HepG2 (cell line): ENCODE measurements at regions not wholly inside any gene's neighbourhood (a gene's known extent, or its start where the extent isn't known, plus 50 kb on each side); places are given as distances from the start of the nearest gene placed in this dataset.

ENCODE experiments used
- ATAC-seq: fragments of 200-7000 bp; cut with Tn5 transposase; 3 replicates; pipeline ENCODE4 v1.9.1; 2020; ENCODE audit warnings: mild to moderate bottlenecking, moderate library complexity
- BruUV-seq: library from RNA; stranded (reverse); fragments of 400-500 nt; replicated peaks from 2 replicates; lab custom pipeline; 2021; lab: Mats Ljungman, UMichigan
- CTCF ChIA-PET: fragments of 300-600 bp; formaldehyde crosslinking; extraction: SDS; loops from one replicate; lab custom pipeline; 2021; ENCODE audit warnings: low total read pairs, inconsistent platforms, low intra/inter-chr PET ratio; lab: Yijun Ruan, JAX
- POLR2A ChIA-PET: fragments of 350-600 bp; sonication (Branson Sonifier 250); formaldehyde crosslinking; loops from one replicate; lab custom pipeline; 2020; ENCODE audit warnings: antibody characterized with exemption, inconsistent platforms; lab: Yijun Ruan, JAX
- DNase-seq: peaks from one replicate; pipeline ENCODE4 v3.0.0-alpha.2; 2015; ENCODE audit warnings: low spot score
- FAIRE-seq: peaks from 3 replicates; lab custom pipeline; 2011; peaks lifted over from hg19 to GRCh38; lab: Jason Lieb, UNC
- H2AFZ ChIP-seq: one replicate; pipeline ENCODE4 v1.6.1; 2011; ENCODE audit warnings: low read length, inconsistent platforms
- H3K27ac ChIP-seq: fragments of 300-600 bp; 3 replicates; pipeline ENCODE4 v1.8.0; 2011; ENCODE audit warnings: mixed run types, mild to moderate bottlenecking, mixed read lengths, low read length, inconsistent platforms; ENCODE audit not compliant: insufficient read depth; ENCODE audit errors: extremely low read length
- H3K27me3 ChIP-seq, 2 experiments: fragments of 200-600 bp in 1 of 2; 2 replicates in 1 of 2; 3 replicates in 1 of 2; pipeline versions ENCODE4 v1.6.0 to v1.8.0; 2011; ENCODE audit warnings: low read length in 2 of 2, mild to moderate bottlenecking in 2 of 2, moderate library complexity in 2 of 2, inconsistent platforms in 1 of 2; ENCODE audit not compliant: insufficient read depth in 2 of 2, control insufficient read depth in 1 of 2
- H3K36me3 ChIP-seq, 2 experiments: fragments of 200-600 bp in 1 of 2; replicated peaks in 1 of 2; 2 replicates in 1 of 2; 3 replicates in 1 of 2; pipeline versions ENCODE4 v1.5.1 to v1.8.0; 2011; ENCODE audit warnings: low read length in 2 of 2, inconsistent platforms in 1 of 2; ENCODE audit not compliant: insufficient read depth in 2 of 2, control insufficient read depth in 1 of 2
- H3K4me1 ChIP-seq: 2 replicates; pipeline ENCODE4 v1.5.1; 2012; ENCODE audit warnings: low read length, inconsistent platforms; ENCODE audit not compliant: insufficient read depth
- H3K4me2 ChIP-seq: 2 replicates; pipeline ENCODE4 v1.6.0; 2011; ENCODE audit warnings: low read depth, low read length, inconsistent platforms
- H3K4me3 ChIP-seq, 3 experiments: fragments of 200-600 bp in 1 of 3; sonication (generic), shearing (Covaris generic) in 1 of 3; replicated peaks in 1 of 3; 2 replicates each; pipeline ENCODE4 v1.5.1; 2011 to 2016; ENCODE audit warnings: low read length in 3 of 3, inconsistent platforms in 2 of 3, low read depth in 2 of 3, mild to moderate bottlenecking in 2 of 3, control low read depth in 1 of 3, mixed read lengths in 1 of 3; ENCODE audit not compliant: insufficient read depth in 1 of 3
- H3K79me2 ChIP-seq: one replicate; pipeline ENCODE4 v1.6.1; 2011; ENCODE audit warnings: low read length, inconsistent platforms; ENCODE audit not compliant: insufficient read depth
- H3K9ac ChIP-seq: 2 replicates; pipeline ENCODE4 v1.6.0; 2011; ENCODE audit warnings: mild to moderate bottlenecking, low read depth, low read length, inconsistent platforms; ENCODE audit not compliant: insufficient read depth
- H3K9me3 ChIP-seq: 2 replicates; pipeline ENCODE4 v1.5.1; 2012; ENCODE audit warnings: mild to moderate bottlenecking, low read length
- H4K20me1 ChIP-seq: 2 replicates; pipeline ENCODE4 v1.6.0; 2011; ENCODE audit warnings: inconsistent platforms, mild to moderate bottlenecking, low read length, moderate library complexity; ENCODE audit not compliant: insufficient read depth
- FOXC1 ChIP-seq: sonication (generic); formaldehyde crosslinking; IDR thresholded peaks from 2 replicates; pipeline ENCODE4 v1.8.0; 2022; ENCODE audit warnings: mild to moderate bottlenecking, missing genetic modification reagents, borderline replicate concordance
- KDM4B ChIP-seq: sonication (generic); formaldehyde crosslinking; IDR thresholded peaks from 2 replicates; pipeline ENCODE4 v1.4.0; 2020; ENCODE audit warnings: missing genetic modification reagents
- REL ChIP-seq: sonication (generic); formaldehyde crosslinking; conservative IDR thresholded peaks from 2 replicates; pipeline ENCODE4 v1.8.0; 2022; ENCODE audit warnings: mild to moderate bottlenecking, missing genetic modification reagents, moderate library complexity
- ZNF556 ChIP-seq: sonication (generic); formaldehyde crosslinking; IDR thresholded peaks from 2 replicates; pipeline ENCODE4 v1.4.0; 2020; ENCODE audit warnings: mild to moderate bottlenecking, missing genetic modification reagents, borderline replicate concordance
- ZNF605 ChIP-seq: sonication (generic); formaldehyde crosslinking; IDR thresholded peaks from 2 replicates; pipeline ENCODE4 v1.8.0; 2022; ENCODE audit warnings: mild to moderate bottlenecking, missing genetic modification reagents
- WGBS: methylation state at CpG from one replicate; pipeline ENCODE4 v1.1.6; 2017; ENCODE audit warnings: low lambda C conversion rate; 5-methylcytosine and 5-hydroxymethylcytosine counted together
- in situ Hi-C: cut with HindIII; loops from 2 replicates; pipeline ENCODE4 v1.10.0; 2017; ENCODE audit warnings: low pct_unique_long_range_greater_than_20kb; ENCODE audit not compliant: extremely low pct_ligation_motif_present
- intact Hi-C: fragments of 100-400 bp; cut with micrococcal nuclease; formaldehyde crosslinking; loops from one replicate; pipeline ENCODE4 v1.10.0; 2022; ENCODE audit not compliant: unreplicated experiment
- TF ChIP-seq, protein P1 (sequence below): IDR thresholded peaks from 2 replicates; pipeline ENCODE4 v1.4.0; 2020; ENCODE audit warnings: mild to moderate bottlenecking, missing genetic modification reagents
- TF ChIP-seq, protein P2 (sequence below): sonication (generic); formaldehyde crosslinking; IDR thresholded peaks from 2 replicates; pipeline ENCODE4 v1.4.0; 2020; ENCODE audit warnings: mild to moderate bottlenecking, missing genetic modification reagents

DNA sequence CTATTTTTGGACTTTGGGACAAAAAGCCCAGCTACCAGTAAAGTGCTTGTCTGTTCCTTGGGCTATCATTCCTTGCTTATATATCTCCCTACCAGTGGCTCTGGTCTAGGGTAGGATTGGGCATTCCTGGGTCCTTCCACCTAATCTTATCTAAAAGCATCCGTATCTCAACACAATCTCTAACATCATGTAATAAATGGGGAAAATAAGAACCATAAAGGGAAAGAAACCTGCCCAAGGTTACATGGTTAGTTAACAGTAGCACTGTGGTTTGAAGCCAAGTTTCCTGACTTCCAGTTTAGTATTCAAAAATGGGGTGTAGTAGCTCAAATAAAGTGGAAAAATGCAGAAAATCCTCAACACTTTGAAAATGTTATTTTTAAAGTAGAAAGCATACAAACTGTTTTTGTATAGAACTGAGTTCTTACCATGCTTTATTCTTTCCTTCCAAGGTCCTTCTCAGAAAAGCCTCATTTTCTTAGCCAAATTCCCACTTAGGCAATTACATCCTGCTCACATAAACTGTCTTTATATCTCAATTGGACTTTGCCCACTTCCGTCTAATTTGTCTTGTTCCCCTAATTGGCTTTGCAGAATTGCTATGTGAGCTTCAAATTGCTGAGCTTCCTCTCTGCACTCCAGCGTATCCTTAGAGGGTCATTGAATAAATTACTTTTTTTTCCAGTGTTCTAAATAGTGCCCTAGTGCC, 273.1 kb upstream of the UBE2E3 start:
- BruUV-seq = no TSS peak
- Histone ChIP-seq H4K20me1 (no peaks in the 10 kb centered on the region), H3K4me2 (no peak overlapping the region), H3K4me3 (no peak overlapping the region), H3K4me1 (no peaks in the 10 kb centered on the region), H3K9me3 (0 out of 2 replicates have a peak, but pooled peaks cover 3% of the 10 kb centered on the region), H3K27me3 (no peaks in the 10 kb centered on the region), H2AFZ (no peak overlapping the region), H3K9ac (no peak overlapping the region), H3K79me2 (no peaks in the 10 kb centered on the region), H3K36me3 (no peaks in the 10 kb centered on the region), H3K27ac (no peak overlapping the region)
- CTCF ChIA-PET = no interaction called here
- WGBS = 9% methylated on average over 3 of the region's 3 CpGs
- intact Hi-C loops = no loop called here
- no peak for DNase-seq
- POLR2A ChIA-PET = no interaction called here
- no peak for FAIRE-seq
- in situ Hi-C loops = no loop called here
- ATAC-seq = no peak
- TF ChIP-seq KDM4B (CRISPR knock-in tag) (no peak), FOXC1 (CRISPR knock-in tag) (no peak), ZNF605 (CRISPR knock-in tag) (no peak), ZNF556 (CRISPR knock-in tag) (no peak), REL (no peak)
- TF ChIP-seq, protein P1, sequence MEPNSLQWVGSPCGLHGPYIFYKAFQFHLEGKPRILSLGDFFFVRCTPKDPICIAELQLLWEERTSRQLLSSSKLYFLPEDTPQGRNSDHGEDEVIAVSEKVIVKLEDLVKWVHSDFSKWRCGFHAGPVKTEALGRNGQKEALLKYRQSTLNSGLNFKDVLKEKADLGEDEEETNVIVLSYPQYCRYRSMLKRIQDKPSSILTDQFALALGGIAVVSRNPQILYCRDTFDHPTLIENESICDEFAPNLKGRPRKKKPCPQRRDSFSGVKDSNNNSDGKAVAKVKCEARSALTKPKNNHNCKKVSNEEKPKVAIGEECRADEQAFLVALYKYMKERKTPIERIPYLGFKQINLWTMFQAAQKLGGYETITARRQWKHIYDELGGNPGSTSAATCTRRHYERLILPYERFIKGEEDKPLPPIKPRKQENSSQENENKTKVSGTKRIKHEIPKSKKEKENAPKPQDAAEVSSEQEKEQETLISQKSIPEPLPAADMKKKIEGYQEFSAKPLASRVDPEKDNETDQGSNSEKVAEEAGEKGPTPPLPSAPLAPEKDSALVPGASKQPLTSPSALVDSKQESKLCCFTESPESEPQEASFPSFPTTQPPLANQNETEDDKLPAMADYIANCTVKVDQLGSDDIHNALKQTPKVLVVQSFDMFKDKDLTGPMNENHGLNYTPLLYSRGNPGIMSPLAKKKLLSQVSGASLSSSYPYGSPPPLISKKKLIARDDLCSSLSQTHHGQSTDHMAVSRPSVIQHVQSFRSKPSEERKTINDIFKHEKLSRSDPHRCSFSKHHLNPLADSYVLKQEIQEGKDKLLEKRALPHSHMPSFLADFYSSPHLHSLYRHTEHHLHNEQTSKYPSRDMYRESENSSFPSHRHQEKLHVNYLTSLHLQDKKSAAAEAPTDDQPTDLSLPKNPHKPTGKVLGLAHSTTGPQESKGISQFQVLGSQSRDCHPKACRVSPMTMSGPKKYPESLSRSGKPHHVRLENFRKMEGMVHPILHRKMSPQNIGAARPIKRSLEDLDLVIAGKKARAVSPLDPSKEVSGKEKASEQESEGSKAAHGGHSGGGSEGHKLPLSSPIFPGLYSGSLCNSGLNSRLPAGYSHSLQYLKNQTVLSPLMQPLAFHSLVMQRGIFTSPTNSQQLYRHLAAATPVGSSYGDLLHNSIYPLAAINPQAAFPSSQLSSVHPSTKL (CRISPR knock-in tag) = no peak
- TF ChIP-seq, protein P2, sequence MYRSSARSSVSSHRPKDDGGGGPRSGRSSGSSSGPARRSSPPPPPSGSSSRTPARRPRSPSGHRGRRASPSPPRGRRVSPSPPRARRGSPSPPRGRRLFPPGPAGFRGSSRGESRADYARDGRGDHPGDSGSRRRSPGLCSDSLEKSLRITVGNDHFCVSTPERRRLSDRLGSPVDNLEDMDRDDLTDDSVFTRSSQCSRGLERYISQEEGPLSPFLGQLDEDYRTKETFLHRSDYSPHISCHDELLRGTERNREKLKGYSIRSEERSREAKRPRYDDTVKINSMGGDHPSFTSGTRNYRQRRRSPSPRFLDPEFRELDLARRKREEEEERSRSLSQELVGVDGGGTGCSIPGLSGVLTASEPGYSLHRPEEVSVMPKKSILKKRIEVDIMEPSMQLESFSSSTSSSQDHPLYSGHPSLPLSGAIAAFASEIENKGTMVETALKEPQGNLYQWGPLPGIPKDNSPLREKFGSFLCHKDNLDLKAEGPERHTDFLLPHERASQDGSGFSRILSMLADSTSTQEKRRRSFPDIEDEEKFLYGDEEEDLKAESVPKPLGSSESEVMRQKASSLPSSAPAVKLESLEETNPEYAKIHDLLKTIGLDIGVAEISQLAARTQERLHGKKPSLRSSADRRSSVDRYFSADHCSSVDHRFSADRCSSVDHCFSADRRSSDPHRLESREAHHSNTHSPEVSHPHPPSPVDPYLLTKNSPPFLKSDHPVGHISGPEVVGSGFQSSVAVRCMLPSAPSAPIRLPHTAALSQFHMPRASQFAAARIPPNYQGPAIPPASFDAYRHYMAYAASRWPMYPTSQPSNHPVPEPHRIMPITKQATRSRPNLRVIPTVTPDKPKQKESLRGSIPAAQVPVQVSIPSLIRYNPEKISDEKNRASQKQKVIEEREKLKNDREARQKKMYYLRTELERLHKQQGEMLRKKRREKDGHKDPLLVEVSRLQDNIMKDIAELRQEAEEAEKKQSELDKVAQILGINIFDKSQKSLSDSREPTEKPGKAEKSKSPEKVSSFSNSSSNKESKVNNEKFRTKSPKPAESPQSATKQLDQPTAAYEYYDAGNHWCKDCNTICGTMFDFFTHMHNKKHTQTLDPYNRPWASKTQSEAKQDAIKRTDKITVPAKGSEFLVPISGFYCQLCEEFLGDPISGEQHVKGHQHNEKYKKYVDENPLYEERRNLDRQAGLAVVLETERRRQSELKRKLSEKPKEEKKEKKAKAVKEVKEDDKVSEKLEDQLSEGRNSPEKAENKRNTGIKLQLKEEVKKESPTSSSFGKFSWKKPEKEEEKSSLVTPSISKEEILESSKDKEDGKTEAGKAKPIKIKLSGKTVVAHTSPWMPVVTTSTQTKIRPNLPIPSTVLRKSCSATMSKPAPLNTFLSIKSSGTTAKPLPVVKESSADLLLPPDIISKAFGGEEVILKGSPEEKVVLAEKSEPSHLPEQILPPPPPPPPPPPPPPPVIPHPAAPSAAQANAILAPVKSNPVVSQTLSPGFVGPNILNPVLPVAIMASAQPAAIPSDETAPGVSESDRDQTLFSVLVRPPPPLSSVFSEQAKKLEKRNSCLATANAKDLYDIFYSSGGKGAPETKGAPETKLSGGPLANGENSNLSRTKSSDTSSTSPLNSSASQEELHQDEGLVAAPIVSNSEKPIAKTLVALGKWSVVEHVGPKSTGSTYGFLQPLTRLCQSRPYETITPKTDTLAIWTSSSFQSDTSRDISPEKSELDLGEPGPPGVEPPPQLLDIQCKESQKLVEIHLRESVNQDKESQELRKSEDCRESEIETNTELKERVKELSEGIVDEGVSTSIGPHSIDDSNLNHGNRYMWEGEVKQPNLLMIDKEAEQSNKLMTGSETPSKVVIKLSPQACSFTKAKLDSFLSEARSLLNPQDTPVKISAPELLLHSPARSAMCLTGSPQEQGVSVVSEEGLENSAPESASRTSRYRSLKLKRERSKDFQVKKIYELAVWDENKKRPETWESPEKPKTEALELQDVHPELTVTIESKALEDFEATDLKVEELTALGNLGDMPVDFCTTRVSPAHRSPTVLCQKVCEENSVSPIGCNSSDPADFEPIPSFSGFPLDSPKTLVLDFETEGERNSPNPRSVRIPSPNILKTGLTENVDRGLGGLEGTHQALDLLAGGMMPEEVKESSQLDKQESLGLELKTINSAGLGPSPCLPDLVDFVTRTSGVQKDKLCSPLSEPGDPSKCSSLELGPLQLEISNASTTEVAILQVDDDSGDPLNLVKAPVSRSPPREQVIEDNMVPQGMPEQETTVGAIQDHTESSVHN (CRISPR knock-in tag) = no peak
